Uterus (tissue), 2 donors: ENCODE measurements at regions not wholly inside any gene's neighbourhood (a gene's known extent, or its start where the extent isn't known, plus 50 kb on each side); places are given as distances from the start of the nearest gene placed in this dataset.

Experiments
- POLR2A ChIP-seq, 2 donors: fragments of 450-650 bp; IDR thresholded peaks; one replicate each; pipeline ENCODE4 v1.6.1; 2016; ENCODE audit warnings: antibody characterized with exemption in 2 of 2, mild to moderate bottlenecking in 1 of 2, moderate library complexity in 1 of 2
- TF ChIP-seq, protein P1 (sequence below), 4 experiments: fragments of 200-600 bp in 2 of 4; fragments of 450-650 bp in 2 of 4; sonication (generic) in 2 of 4; IDR thresholded peaks; one replicate each; pipeline ENCODE4 v1.5.1; 2016 to 2019; ENCODE audit warnings: antibody characterized with exemption in 4 of 4, mild to moderate bottlenecking in 2 of 4, moderate library complexity in 1 of 4

- TF ChIP-seq, protein P1, sequence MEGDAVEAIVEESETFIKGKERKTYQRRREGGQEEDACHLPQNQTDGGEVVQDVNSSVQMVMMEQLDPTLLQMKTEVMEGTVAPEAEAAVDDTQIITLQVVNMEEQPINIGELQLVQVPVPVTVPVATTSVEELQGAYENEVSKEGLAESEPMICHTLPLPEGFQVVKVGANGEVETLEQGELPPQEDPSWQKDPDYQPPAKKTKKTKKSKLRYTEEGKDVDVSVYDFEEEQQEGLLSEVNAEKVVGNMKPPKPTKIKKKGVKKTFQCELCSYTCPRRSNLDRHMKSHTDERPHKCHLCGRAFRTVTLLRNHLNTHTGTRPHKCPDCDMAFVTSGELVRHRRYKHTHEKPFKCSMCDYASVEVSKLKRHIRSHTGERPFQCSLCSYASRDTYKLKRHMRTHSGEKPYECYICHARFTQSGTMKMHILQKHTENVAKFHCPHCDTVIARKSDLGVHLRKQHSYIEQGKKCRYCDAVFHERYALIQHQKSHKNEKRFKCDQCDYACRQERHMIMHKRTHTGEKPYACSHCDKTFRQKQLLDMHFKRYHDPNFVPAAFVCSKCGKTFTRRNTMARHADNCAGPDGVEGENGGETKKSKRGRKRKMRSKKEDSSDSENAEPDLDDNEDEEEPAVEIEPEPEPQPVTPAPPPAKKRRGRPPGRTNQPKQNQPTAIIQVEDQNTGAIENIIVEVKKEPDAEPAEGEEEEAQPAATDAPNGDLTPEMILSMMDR (IDR thresholded peaks at IDR 0.05), result no peak
- no peak for TF ChIP-seq POLR2A (IDR thresholded peaks at IDR 0.05)
Measured at GRCh38 chr5:68529581-68529980, 314.0 kb downstream of the PIK3R1 start.
